H9 (cell line): ENCODE measurements at regions not wholly inside any gene's neighbourhood (a gene's known extent, or its start where the extent isn't known, plus 50 kb on each side); places are given as distances from the start of the nearest gene placed in this dataset.

Experiments
- DNase-seq: peaks from one replicate; pipeline ENCODE4 v3.0.0-alpha.2; 2017
- H2AFZ ChIP-seq: one replicate; pipeline ENCODE4 v1.6.1; 2013; ENCODE audit warnings: mild to moderate bottlenecking, low read length, control low read depth, moderate library complexity
- H2AK5ac ChIP-seq: 2 replicates; pipeline ENCODE4 v1.6.1; 2013; ENCODE audit warnings: low read length, control low read depth, mixed read lengths; ENCODE audit not compliant: insufficient read length
- H2BK120ac ChIP-seq: one replicate; pipeline ENCODE4 v1.6.1; 2013; ENCODE audit warnings: low read depth, mild to moderate bottlenecking, low read length, control low read depth, inconsistent platforms; ENCODE audit not compliant: poor library complexity, severe bottlenecking
- H2BK12ac ChIP-seq: 2 replicates; pipeline ENCODE4 v1.6.1; 2013; ENCODE audit warnings: low read length, control low read depth, mixed read lengths, low read depth; ENCODE audit not compliant: insufficient read length
- H2BK15ac ChIP-seq: 2 replicates; pipeline ENCODE4 v1.6.1; 2013; ENCODE audit warnings: low read depth, low read length, control low read depth
- H2BK20ac ChIP-seq: one replicate; pipeline ENCODE4 v1.6.1; 2013; ENCODE audit warnings: low read depth, mild to moderate bottlenecking, low read length, control low read depth, inconsistent platforms; ENCODE audit not compliant: poor library complexity, severe bottlenecking
- H2BK5ac ChIP-seq: 2 replicates; pipeline ENCODE4 v1.6.1; 2013; ENCODE audit warnings: low read length, control low read depth, mixed read lengths; ENCODE audit not compliant: insufficient read length
- H3K14ac ChIP-seq: 2 replicates; pipeline ENCODE4 v1.6.1; 2013; ENCODE audit warnings: low read length, control low read depth; ENCODE audit not compliant: insufficient read depth
- H3K18ac ChIP-seq: 2 replicates; pipeline ENCODE4 v1.6.1; 2013; ENCODE audit warnings: low read depth, mild to moderate bottlenecking, mixed read lengths, low read length, control low read depth; ENCODE audit not compliant: insufficient read length
- H3K23ac ChIP-seq: 2 replicates; pipeline ENCODE4 v1.6.1; 2013; ENCODE audit warnings: low read length, control low read depth, mixed read lengths, low read depth; ENCODE audit not compliant: insufficient read length
- H3K23me2 ChIP-seq: 2 replicates; pipeline ENCODE4 v1.6.1; 2013; ENCODE audit warnings: low read depth, mild to moderate bottlenecking, mixed read lengths, low read length, control low read depth; ENCODE audit not compliant: insufficient read length, poor library complexity, severe bottlenecking
- H3K27ac ChIP-seq: 2 replicates; pipeline ENCODE4 v1.5.1; 2013; ENCODE audit warnings: low read length, control low read depth, mixed read lengths, low read depth; ENCODE audit not compliant: insufficient read length
- H3K27me3 ChIP-seq: 2 replicates; pipeline ENCODE4 v1.6.1; 2013; ENCODE audit warnings: low read length, control low read depth, inconsistent platforms; ENCODE audit not compliant: insufficient read depth
- H3K4ac ChIP-seq: 2 replicates; pipeline ENCODE4 v1.6.1; 2013; ENCODE audit warnings: low read depth, mild to moderate bottlenecking, control low read depth, inconsistent platforms, low read length, moderate library complexity
- H3K4me1 ChIP-seq: 2 replicates; pipeline ENCODE4 v1.6.1; 2013; ENCODE audit warnings: low read length, control low read depth, inconsistent platforms; ENCODE audit not compliant: insufficient read depth
- H3K4me2 ChIP-seq: 2 replicates; pipeline ENCODE4 v1.6.1; 2013; ENCODE audit warnings: low read length, control low read depth, mixed read lengths; ENCODE audit not compliant: insufficient read length, insufficient read depth
- H3K56ac ChIP-seq: 2 replicates; pipeline ENCODE4 v1.6.1; 2013; ENCODE audit warnings: low read depth, mild to moderate bottlenecking, mixed read lengths, low read length, control low read depth; ENCODE audit not compliant: insufficient read length
- H3K79me1 ChIP-seq: 2 replicates; pipeline ENCODE4 v1.6.1; 2013; ENCODE audit warnings: low read depth, mild to moderate bottlenecking, moderate library complexity, low read length, control low read depth, inconsistent platforms; ENCODE audit not compliant: insufficient read depth, poor library complexity, severe bottlenecking
- H3K79me2 ChIP-seq: 2 replicates; pipeline ENCODE4 v1.6.1; 2013; ENCODE audit warnings: low read length, control low read depth, inconsistent platforms; ENCODE audit not compliant: insufficient read depth
- H3K9ac ChIP-seq: 2 replicates; pipeline ENCODE4 v1.6.1; 2013; ENCODE audit warnings: low read length, control low read depth, mixed read lengths; ENCODE audit not compliant: insufficient read length; ENCODE audit errors: extremely low read depth
- H3K9me3 ChIP-seq: one replicate; pipeline ENCODE4 v1.6.1; 2013; ENCODE audit warnings: low read depth, low read length, inconsistent platforms; ENCODE audit not compliant: control insufficient read depth
- H3T11ph ChIP-seq: one replicate; pipeline ENCODE4 v1.6.1; 2013; ENCODE audit warnings: mild to moderate bottlenecking, low read length, control low read depth, inconsistent platforms
- H4K20me1 ChIP-seq: one replicate; pipeline ENCODE4 v1.6.1; 2013; ENCODE audit not compliant: control insufficient read depth, insufficient read length, insufficient read depth
- H4K5ac ChIP-seq: 2 replicates; pipeline ENCODE4 v1.6.1; 2013; ENCODE audit warnings: low read depth, mild to moderate bottlenecking, mixed read lengths, low read length, control low read depth; ENCODE audit not compliant: insufficient read length
- H4K8ac ChIP-seq: replicated peaks from 2 replicates; pipeline ENCODE4 v1.6.1; 2013; ENCODE audit warnings: low read length, control low read depth, mixed read lengths, low read depth; ENCODE audit not compliant: insufficient read length
- H4K91ac ChIP-seq: 2 replicates; pipeline ENCODE4 v1.6.1; 2013; ENCODE audit warnings: low read depth, mild to moderate bottlenecking, moderate library complexity, mixed read lengths, low read length, control low read depth; ENCODE audit not compliant: insufficient read length
- H3K27ac Mint-ChIP-seq, 3 experiments: 2 replicates in 2 of 3; 3 replicates in 1 of 3; pipeline ENCODE4 v1.8.0; 2020 to 2021; ENCODE audit warnings: mixed read lengths in 3 of 3, mild to moderate bottlenecking in 1 of 3, moderate library complexity in 1 of 3
- H3K27me3 Mint-ChIP-seq: 2 replicates; pipeline ENCODE4 v1.8.0; 2021; ENCODE audit warnings: low read depth, mild to moderate bottlenecking, moderate library complexity, mixed read lengths
- H3K36me3 Mint-ChIP-seq, 3 experiments: 2 replicates in 2 of 3; 3 replicates in 1 of 3; pipeline ENCODE4 v1.8.0; 2020 to 2021; ENCODE audit warnings: low read depth in 3 of 3, mixed read lengths in 3 of 3; ENCODE audit not compliant: insufficient read depth in 1 of 3
- H3K4me1 Mint-ChIP-seq, 2 experiments: 2 replicates each; pipeline ENCODE4 v1.8.0; 2020; ENCODE audit warnings: mixed read lengths in 2 of 2
- H3K4me3 Mint-ChIP-seq, 2 experiments: 2 replicates in 1 of 2; 3 replicates in 1 of 2; pipeline ENCODE4 v1.8.0; 2020 to 2021; ENCODE audit warnings: mild to moderate bottlenecking in 2 of 2, mixed read lengths in 2 of 2, moderate library complexity in 1 of 2
- H3K9me3 Mint-ChIP-seq, 2 experiments: 2 replicates in 1 of 2; 3 replicates in 1 of 2; pipeline ENCODE4 v1.8.0; 2020; ENCODE audit warnings: mild to moderate bottlenecking in 2 of 2, mixed read lengths in 2 of 2, moderate library complexity in 1 of 2
- WGBS: extraction: QIAGEN DNeasy Blood & Tissue Kit; methylation state at CpG from one replicate; pipeline ENCODE4 v1.1.7; 2013; ENCODE audit warnings: missing lambda C conversion rate, low lambda C conversion rate, mixed read lengths; ENCODE audit not compliant: insufficient read length; ENCODE audit errors: extremely low coverage; 5-methylcytosine and 5-hydroxymethylcytosine counted together
- TF ChIP-seq, protein P1 (sequence below): fragments of 200-600 bp; sonication (generic); conservative IDR thresholded peaks from 3 replicates; pipeline ENCODE4 v1.8.0; 2021; ENCODE audit warnings: antibody characterized with exemption, mild to moderate bottlenecking

DNA sequence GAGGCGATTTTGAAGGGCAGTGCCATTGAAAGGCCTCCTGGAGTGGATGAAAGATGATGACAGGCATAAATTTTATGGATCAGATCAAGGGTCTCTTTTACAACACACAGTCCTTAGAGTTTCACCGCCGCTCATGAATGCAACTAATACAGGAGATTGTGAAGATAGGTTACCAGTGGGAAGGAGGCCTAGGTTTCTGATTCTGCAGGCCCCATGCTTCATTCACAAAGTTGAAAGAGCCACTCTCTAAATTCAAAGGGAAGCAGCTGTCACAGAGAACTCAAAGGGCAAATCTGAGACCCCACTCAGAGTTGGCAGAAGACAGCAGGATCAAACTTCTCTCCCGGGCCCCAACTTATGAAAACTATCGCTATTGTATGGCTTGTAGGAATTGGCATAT lies 137.6 kb downstream of the MAP3K7 start:
- no peaks in the 10 kb centered on the region for H3K9me3 ChIP-seq
- H3K27me3 ChIP-seq = no peaks in the 10 kb centered on the region
- no peak overlapping the region for H3K56ac ChIP-seq
- H2BK120ac ChIP-seq = no peak overlapping the region
- no peak overlapping the region for H2BK12ac ChIP-seq
- Mint-ChIP-seq H3K4me1 (peaks cover 36% of the 10 kb centered on the region in 2 experiments), H3K36me3 (no peaks in the 10 kb centered on the region), H3K9me3 (no peaks in the 10 kb centered on the region), H3K27ac (no peak overlapping the region), H3K27me3 (no peaks in the 10 kb centered on the region; the same call in 1 of the 2 replicates), H3K4me3 (no peak overlapping the region)
- H2BK20ac ChIP-seq = no peak overlapping the region
- H3K79me2 ChIP-seq = no peaks in the 10 kb centered on the region
- H2BK5ac ChIP-seq = no peak overlapping the region
- no peak overlapping the region for H2BK15ac ChIP-seq
- H3K14ac ChIP-seq = no peak overlapping the region
- no peaks in the 10 kb centered on the region for H3K23me2 ChIP-seq
- no peaks in the 10 kb centered on the region for H3K79me1 ChIP-seq
- no peak overlapping the region for H3K27ac ChIP-seq
- no peak overlapping the region for H3K4me2 ChIP-seq
- no CpG with 5 or more reads among the region's 5 CpGs for WGBS
- H3K4me1 ChIP-seq = peaks cover 11% of the 10 kb centered on the region; the same call in 1 of the 2 replicates
- TF ChIP-seq, protein P1, sequence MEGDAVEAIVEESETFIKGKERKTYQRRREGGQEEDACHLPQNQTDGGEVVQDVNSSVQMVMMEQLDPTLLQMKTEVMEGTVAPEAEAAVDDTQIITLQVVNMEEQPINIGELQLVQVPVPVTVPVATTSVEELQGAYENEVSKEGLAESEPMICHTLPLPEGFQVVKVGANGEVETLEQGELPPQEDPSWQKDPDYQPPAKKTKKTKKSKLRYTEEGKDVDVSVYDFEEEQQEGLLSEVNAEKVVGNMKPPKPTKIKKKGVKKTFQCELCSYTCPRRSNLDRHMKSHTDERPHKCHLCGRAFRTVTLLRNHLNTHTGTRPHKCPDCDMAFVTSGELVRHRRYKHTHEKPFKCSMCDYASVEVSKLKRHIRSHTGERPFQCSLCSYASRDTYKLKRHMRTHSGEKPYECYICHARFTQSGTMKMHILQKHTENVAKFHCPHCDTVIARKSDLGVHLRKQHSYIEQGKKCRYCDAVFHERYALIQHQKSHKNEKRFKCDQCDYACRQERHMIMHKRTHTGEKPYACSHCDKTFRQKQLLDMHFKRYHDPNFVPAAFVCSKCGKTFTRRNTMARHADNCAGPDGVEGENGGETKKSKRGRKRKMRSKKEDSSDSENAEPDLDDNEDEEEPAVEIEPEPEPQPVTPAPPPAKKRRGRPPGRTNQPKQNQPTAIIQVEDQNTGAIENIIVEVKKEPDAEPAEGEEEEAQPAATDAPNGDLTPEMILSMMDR = no peak
- H3K4ac ChIP-seq = no peak overlapping the region
- H4K91ac ChIP-seq = no peak overlapping the region
- H4K8ac ChIP-seq = no peak overlapping the region
- no peak overlapping the region for H3K18ac ChIP-seq
- H3K23ac ChIP-seq = no peak overlapping the region
- H2AFZ ChIP-seq = no peak overlapping the region
- H4K5ac ChIP-seq = no peak overlapping the region
- no peaks in the 10 kb centered on the region for H4K20me1 ChIP-seq
- H2AK5ac ChIP-seq = no peak overlapping the region
- no peak overlapping the region for H3K9ac ChIP-seq
- no peak overlapping the region for H3T11ph ChIP-seq
- DNase-seq = no peak
